GM12892 (cell line): ENCODE measurements at regions not wholly inside any gene's neighbourhood (a gene's known extent, or its start where the extent isn't known, plus 50 kb on each side); places are given as distances from the start of the nearest gene placed in this dataset.

Experiments used
- POLR2A ChIP-seq: IDR thresholded peaks from 2 replicates; pipeline ENCODE4 v1.6.1; 2011; ENCODE audit warnings: low read depth, low read length, control low read depth
- POLR2AphosphoS5 ChIP-seq: IDR thresholded peaks from 2 replicates; pipeline ENCODE4 v1.6.1; 2011; ENCODE audit warnings: low read depth, low read length, control low read depth
- TAF1 ChIP-seq: IDR thresholded peaks from 2 replicates; pipeline ENCODE4 v1.6.1; 2011; ENCODE audit warnings: low read depth, mild to moderate bottlenecking, control low read depth, low read length, borderline replicate concordance

DNA sequence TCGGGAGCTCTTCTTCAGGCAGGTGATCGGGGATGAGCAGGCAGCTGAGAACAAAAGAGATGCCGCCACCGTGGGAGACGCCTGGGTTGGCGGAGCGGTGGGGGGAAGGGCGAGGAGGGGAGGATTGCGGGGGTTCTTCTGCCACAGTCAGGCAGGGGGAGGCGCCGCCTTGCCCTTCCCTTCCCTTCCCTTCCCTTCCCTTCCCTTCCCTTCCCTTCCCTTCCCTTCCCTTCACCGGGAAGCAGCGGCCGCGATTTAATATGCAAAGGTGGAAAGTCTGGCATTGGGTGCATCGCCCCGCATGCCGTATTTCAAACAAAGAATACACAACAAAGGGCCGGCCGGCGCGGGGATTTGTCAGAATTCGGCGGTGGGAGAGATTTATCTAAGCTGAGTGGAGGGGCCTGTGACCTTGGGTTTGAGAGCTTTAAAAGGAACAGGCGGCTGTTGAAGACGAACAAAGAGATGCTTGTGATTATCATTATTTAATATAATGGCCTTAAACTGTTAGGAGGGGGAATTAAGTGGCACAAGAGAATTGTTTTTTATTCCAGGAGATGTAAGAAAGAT, 262.3 kb upstream of the TNRC6C start:
- TF ChIP-seq POLR2A (no peak), POLR2AphosphoS5 (no peak), TAF1 (no peak)
